ENCODE measurements at regions not wholly inside any gene's neighbourhood (a gene's known extent, or its start where the extent isn't known, plus 50 kb on each side); places are given as distances from the start of the nearest gene placed in this dataset.

GRCh38 chr13:47044842-47045241, 148.0 kb upstream of the HTR2A start:
- TF ChIP-seq EZH2 (IDR thresholded peaks at IDR 0.05; ENCODE audit: insufficient read depth, poor library complexity, severe bottlenecking) (no peak), EZH2phosphoT487 (IDR thresholded peaks at IDR 0.05; ENCODE audit: insufficient read depth, low read depth) (no peak)
